Heart left ventricle (tissue), 13 donors: ENCODE measurements at regions not wholly inside any gene's neighbourhood (a gene's known extent, or its start where the extent isn't known, plus 50 kb on each side); places are given as distances from the start of the nearest gene placed in this dataset.

Experiments
- CTCF ChIP-seq, 12 donors: fragments of 200-600 bp; sonication (generic) in 4 of 12; IDR thresholded peaks; one replicate each; pipeline versions ENCODE4 v1.5.0 to v1.8.0; 2018 to 2022; ENCODE audit warnings: antibody characterized with exemption in 12 of 12, mild to moderate bottlenecking in 5 of 12
- POLR2A ChIP-seq, 2 donors: fragments of 450-650 bp; IDR thresholded peaks; one replicate each; pipeline ENCODE4 v1.6.1; 2017; ENCODE audit warnings: antibody characterized with exemption in 2 of 2, mild to moderate bottlenecking in 2 of 2, moderate library complexity in 2 of 2
- donor health status: ischemic (EF 13 %, LVEDD 7.1; RV severe dilation, severe dysfunction).
- donor health status: DM: no; HTN: yes; CAD: no.
- donor health status: DM: no; HTN: no; CAD: no.
- donor health status: ischemic (EF 25% LVEDD 6.9; RV normal size, moderate dysfunction).
- donor health status: ischemic (EF 25% LVEDD 5.7; RV mildly dilated, moderate dysfunction).
- donor health status: ischemic (EF 35%, LVEDD 5.7; RV mildly dilated, moderate dysfunction).
- donor health status: nonischemic (EF 11% LVEDD 7.7; RV severe dilation, severe dysfunction).
- donor health status: DM: yes; HTN: yes; CAD: no.
- donor health status: PGD.
- donor health status: ischemic (EF 29% LVEDD 5.4; RV normal size, mild dysfunction).
- donor health status: nonischemic (EF 23%, LVEDD 6.1; RV moderate dilation, normal function).

GRCh38 chrX:78603908-78604307, 55.2 kb downstream of the RTL3 start:
- TF ChIP-seq POLR2A (IDR thresholded peaks at IDR 0.05): no peak
- TF ChIP-seq CTCF (IDR thresholded peaks at IDR 0.05): no peak
